GM12878 (cell line): ENCODE measurements at regions not wholly inside any gene's neighbourhood (a gene's known extent, or its start where the extent isn't known, plus 50 kb on each side); places are given as distances from the start of the nearest gene placed in this dataset.

Experiments
- ATAC-seq: fragments of 200-7000 bp; cut with Tn5 transposase; 3 replicates; pipeline ENCODE4 v1.9.1; 2020; ENCODE audit warnings: mild to moderate bottlenecking, moderate library complexity
- BruUV-seq: library from RNA; stranded (reverse); fragments of 400-500 nt; replicated peaks from 2 replicates; lab custom pipeline; 2021; lab: Mats Ljungman, UMichigan
- CTCF ChIA-PET: fragments of 300-600 bp; sonication (Branson Sonifier 250); formaldehyde crosslinking; extraction: SDS; loops from one replicate; lab custom pipeline; 2021; ENCODE audit warnings: inconsistent platforms; lab: Yijun Ruan, JAX
- POLR2A ChIA-PET: fragments of 350-600 bp; formaldehyde crosslinking; extraction: SDS; loops from one replicate; lab custom pipeline; 2021; ENCODE audit warnings: inconsistent platforms; lab: Charles Lee
- RAD21 ChIA-PET: fragments of 300-600 bp; sonication (Branson Sonifier 250); formaldehyde crosslinking; loops from one replicate; lab custom pipeline; 2023; ENCODE audit warnings: antibody characterized with exemption; ENCODE audit not compliant: unreplicated experiment; lab: Charles Lee
- SMC1A ChIA-PET: fragments of 300-600 bp; sonication (Branson Sonifier 250); formaldehyde crosslinking; loops from one replicate; lab custom pipeline; 2023; ENCODE audit not compliant: unreplicated experiment, uncharacterized antibody; lab: Charles Lee
- DNase-seq: peaks from one replicate; pipeline ENCODE4 v3.0.0-alpha.2; 2011; ENCODE audit warnings: low read depth, low spot score
- FAIRE-seq: peaks from 3 replicates; lab custom pipeline; 2011; peaks lifted over from hg19 to GRCh38; lab: Jason Lieb, UNC
- H2AFZ ChIP-seq: 2 replicates; pipeline ENCODE4 v1.6.0; 2011; ENCODE audit warnings: low read depth, low read length, control low read depth; ENCODE audit not compliant: control insufficient read depth
- H3K27ac ChIP-seq: 2 replicates; pipeline ENCODE4 v1.5.1; 2011; ENCODE audit warnings: control low read depth; ENCODE audit not compliant: control insufficient read depth, insufficient read depth
- H3K27me3 ChIP-seq, 2 experiments: replicated peaks in 1 of 2; 2 replicates each; pipeline versions ENCODE4 v1.6.0 to v1.6.1; 2011; ENCODE audit warnings: low read length in 1 of 2; ENCODE audit not compliant: control insufficient read depth in 2 of 2, insufficient read depth in 2 of 2
- H3K36me3 ChIP-seq, 2 experiments: 2 replicates each; pipeline ENCODE4 v1.5.1; 2011; ENCODE audit warnings: low read length in 1 of 2; ENCODE audit not compliant: control insufficient read depth in 2 of 2, insufficient read depth in 2 of 2
- H3K4me1 ChIP-seq: 2 replicates; pipeline ENCODE4 v1.6.1; 2011; ENCODE audit warnings: mild to moderate bottlenecking, low read length, moderate library complexity, mixed read lengths; ENCODE audit not compliant: control insufficient read depth, insufficient read depth
- H3K4me2 ChIP-seq: 2 replicates; pipeline ENCODE4 v1.6.0; 2011; ENCODE audit warnings: control low read depth; ENCODE audit not compliant: control insufficient read depth, insufficient read depth
- H3K4me3 ChIP-seq: fragments of 200-600 bp; sonication (generic); 2 replicates; pipeline ENCODE4 v1.5.1; 2016
- H3K79me2 ChIP-seq: 2 replicates; pipeline ENCODE4 v1.6.0; 2011; ENCODE audit warnings: low read length; ENCODE audit not compliant: control insufficient read depth, insufficient read depth
- H3K9ac ChIP-seq: 2 replicates; pipeline ENCODE4 v1.8.0; 2011; ENCODE audit warnings: low read length, control low read depth, mixed read lengths; ENCODE audit not compliant: control insufficient read depth, insufficient read depth
- H3K9me3 ChIP-seq: replicated peaks from 3 replicates; pipeline ENCODE4 v1.5.1; 2011; ENCODE audit warnings: mild to moderate bottlenecking, low read length; ENCODE audit not compliant: control insufficient read depth, insufficient read depth
- H4K20me1 ChIP-seq: 2 replicates; pipeline ENCODE4 v1.6.0; 2011; ENCODE audit not compliant: control insufficient read depth, insufficient read depth
- ATF3 ChIP-seq: IDR thresholded peaks from 2 replicates; pipeline ENCODE4 v1.6.1; 2011; ENCODE audit warnings: low read depth, mild to moderate bottlenecking, low read length, moderate library complexity, borderline replicate concordance; ENCODE audit errors: extremely low read depth
- CUX1 ChIP-seq: IDR thresholded peaks from 2 replicates; pipeline ENCODE4 v1.6.1; 2012; ENCODE audit warnings: improper control_type of control experiment, low read depth, low read length; ENCODE audit not compliant: insufficient replicate concordance
- EED ChIP-seq: sonication (generic); IDR thresholded peaks from 2 replicates; pipeline ENCODE4 v1.6.1; 2016; ENCODE audit warnings: antibody characterized with exemption, low read depth
- FOXM1 ChIP-seq: IDR thresholded peaks from 2 replicates; pipeline ENCODE4 v1.6.1; 2012; ENCODE audit warnings: low read depth, mild to moderate bottlenecking, inconsistent platforms, low read length, moderate library complexity
- IKZF2 ChIP-seq, 2 experiments: fragments of 450-650 bp; IDR thresholded peaks; 2 replicates each; pipeline ENCODE4 v1.6.1; 2017; ENCODE audit warnings: mild to moderate bottlenecking in 2 of 2, moderate library complexity in 2 of 2
- MLLT1 ChIP-seq: fragments of 450-650 bp; IDR thresholded peaks from 2 replicates; pipeline ENCODE4 v1.6.1; 2016; ENCODE audit warnings: mild to moderate bottlenecking
- NR2C1 ChIP-seq: fragments of 450-650 bp; IDR thresholded peaks from 2 replicates; pipeline ENCODE4 v1.6.1; 2017; ENCODE audit warnings: antibody characterized with exemption, mild to moderate bottlenecking, moderate library complexity
- PAX5 ChIP-seq: IDR thresholded peaks from 2 replicates; pipeline ENCODE4 v1.6.1; 2011; ENCODE audit warnings: low read depth, low read length, borderline replicate concordance
- RAD51 ChIP-seq: fragments of 450-650 bp; IDR thresholded peaks from 2 replicates; pipeline ENCODE4 v1.6.1; 2016; ENCODE audit warnings: moderate library complexity, mild to moderate bottlenecking, inconsistent platforms
- RBBP5 ChIP-seq: fragments of 200-600 bp; sonication (generic); conservative IDR thresholded peaks from 2 replicates; pipeline ENCODE4 v1.6.1; 2016
- RELA ChIP-seq: fragments of 450-650 bp; IDR thresholded peaks from 2 replicates; pipeline ENCODE4 v1.8.0; 2014; ENCODE audit warnings: borderline replicate concordance; ENCODE audit not compliant: partially characterized antibody
- TCF3 ChIP-seq: IDR thresholded peaks from 2 replicates; pipeline ENCODE4 v1.6.1; 2012; ENCODE audit warnings: low read depth, mild to moderate bottlenecking, low read length, borderline replicate concordance; ENCODE audit not compliant: insufficient read depth
- ZBTB33 ChIP-seq: fragments of 450-650 bp; IDR thresholded peaks from 2 replicates; pipeline ENCODE4 v1.6.1; 2017; ENCODE audit warnings: mild to moderate bottlenecking
- ZNF207 ChIP-seq: fragments of 450-650 bp; IDR thresholded peaks from 2 replicates; pipeline ENCODE4 v1.6.1; 2014; ENCODE audit warnings: antibody characterized with exemption, mild to moderate bottlenecking, borderline replicate concordance
- ZNF274 ChIP-seq: IDR thresholded peaks from one replicate; pipeline ENCODE4 v1.8.0; 2011; ENCODE audit not compliant: insufficient read length, insufficient read depth
- whole genome bisulfite sequencing: methylation state at CpG from one replicate; pipeline ENCODE4 v1.1.6; 2016; ENCODE audit warnings: low lambda C conversion rate; ENCODE audit not compliant: insufficient replicate concordance, insufficient coverage; ENCODE audit errors: missing lambda C conversion rate; 5-methylcytosine and 5-hydroxymethylcytosine counted together
- in situ Hi-C: fragments of 300-500 bp; cut with MboI; formaldehyde crosslinking; loops from 9 replicates; pipeline ENCODE4 v1.14.3; 2018; ENCODE audit warnings: mixed read lengths
- intact Hi-C: fragments of 100-400 bp; cut with micrococcal nuclease; formaldehyde crosslinking; loops from one replicate; pipeline ENCODE4 v1.14.2; 2022; ENCODE audit not compliant: unreplicated experiment
- TF ChIP-seq, protein P1 (sequence below): IDR thresholded peaks from 2 replicates; pipeline ENCODE4 v1.6.1; 2011; ENCODE audit warnings: borderline replicate concordance, low read depth, mild to moderate bottlenecking, moderate library complexity, mixed read lengths, low read length; ENCODE audit not compliant: insufficient read depth; ENCODE audit errors: extremely low read length

DNA sequence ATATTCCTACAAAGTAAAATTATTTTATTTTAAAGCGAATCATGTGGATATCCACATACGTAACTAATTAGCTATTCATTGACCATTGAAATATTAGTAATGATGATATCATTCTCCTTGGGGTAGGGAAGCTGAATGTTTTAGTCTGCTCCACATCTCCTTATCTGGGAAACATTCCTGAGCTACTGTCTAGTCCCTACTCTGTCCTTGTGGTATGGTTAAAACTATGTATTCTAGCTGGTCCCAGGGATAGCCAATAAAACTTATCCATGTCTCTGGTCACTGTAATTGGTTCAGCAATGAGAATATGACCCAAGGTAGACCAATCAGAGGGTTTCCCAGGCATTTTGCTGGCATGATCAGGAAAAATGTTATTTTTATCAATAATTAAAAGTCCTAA lies 76.0 kb upstream of the DAP start:
- H3K9ac ChIP-seq, result no peak overlapping the region
- H3K27ac ChIP-seq, result no peak overlapping the region
- H3K36me3 ChIP-seq, result no peaks in the 10 kb centered on the region
- DNase-seq (no peak), ATAC-seq (no peak), FAIRE-seq (no peak)
- H3K4me1 ChIP-seq, result no peaks in the 10 kb centered on the region
- ChIA-PET POLR2A (no interaction called here), CTCF (interaction anchor here (1.3 kb wide), 1 partner anchor 134 kb away, joined by 4 read pairs; no protein-coding TSS in a partner anchor), SMC1A (no interaction called here), RAD21 (no interaction called here)
- H2AFZ ChIP-seq, result no peak overlapping the region
- H3K79me2 ChIP-seq, result no peaks in the 10 kb centered on the region
- no peak overlapping the region for H3K4me3 ChIP-seq
- no peak overlapping the region for H3K4me2 ChIP-seq
- H3K9me3 ChIP-seq, result no peaks in the 10 kb centered on the region
- in situ Hi-C loops (no loop called here), intact Hi-C loops (no loop called here)
- H3K27me3 ChIP-seq, result no peaks in the 10 kb centered on the region; a peak in 1 of 4 replicates
- 94% methylated on average over 2 of the region's 2 CpGs for WGBS
- H4K20me1 ChIP-seq, result no peaks in the 10 kb centered on the region
- BruUV-seq, result no TSS peak
- no peak for TF ChIP-seq RBBP5
- no peak for TF ChIP-seq RELA
- no peak for TF ChIP-seq ZNF274
- TF ChIP-seq MLLT1, result no peak
- no peak for TF ChIP-seq IKZF2 (IDR thresholded peaks at IDR 0.05)
- TF ChIP-seq EED, result no peak
- TF ChIP-seq ATF3, result no peak
- no peak for TF ChIP-seq TCF3
- no peak for TF ChIP-seq FOXM1
- TF ChIP-seq CUX1, result no peak
- no peak for TF ChIP-seq NR2C1
- no peak for TF ChIP-seq RAD51
- no peak for TF ChIP-seq PAX5
- TF ChIP-seq, protein P1, sequence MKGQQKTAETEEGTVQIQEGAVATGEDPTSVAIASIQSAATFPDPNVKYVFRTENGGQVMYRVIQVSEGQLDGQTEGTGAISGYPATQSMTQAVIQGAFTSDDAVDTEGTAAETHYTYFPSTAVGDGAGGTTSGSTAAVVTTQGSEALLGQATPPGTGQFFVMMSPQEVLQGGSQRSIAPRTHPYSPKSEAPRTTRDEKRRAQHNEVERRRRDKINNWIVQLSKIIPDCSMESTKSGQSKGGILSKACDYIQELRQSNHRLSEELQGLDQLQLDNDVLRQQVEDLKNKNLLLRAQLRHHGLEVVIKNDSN, result no peak
- no peak for TF ChIP-seq ZNF207
- no peak for TF ChIP-seq ZBTB33
